ENCODE measurements at regions not wholly inside any gene's neighbourhood (a gene's known extent, or its start where the extent isn't known, plus 50 kb on each side); places are given as distances from the start of the nearest gene placed in this dataset.

- TF ChIP-seq CREBL2 (CRISPR knock-in tag; IDR thresholded peaks at IDR 0.05; ENCODE audit: borderline replicate concordance), result no peak
- TF ChIP-seq KAT2B (IDR thresholded peaks at IDR 0.05; ENCODE audit: borderline replicate concordance, low read depth, low read length), result no peak
- TF ChIP-seq ZNF138 (CRISPR knock-in tag; IDR thresholded peaks at IDR 0.05; ENCODE audit: low read depth), result no peak
- no peak for TF ChIP-seq NR0B2 (CRISPR knock-in tag; IDR thresholded peaks at IDR 0.05)
- TF ChIP-seq ADNP (CRISPR knock-in tag; IDR thresholded peaks at IDR 0.05), result no peak
- no peak for TF ChIP-seq SNAPC4 (CRISPR knock-in tag; IDR thresholded peaks at IDR 0.05)
- TF ChIP-seq ZNF597 (CRISPR knock-in tag; IDR thresholded peaks at IDR 0.05), result no peak
- no peak for TF ChIP-seq ZNF136 (CRISPR knock-in tag; IDR thresholded peaks at IDR 0.05; ENCODE audit: low read depth)
- TF ChIP-seq PAXIP1 (CRISPR knock-in tag; conservative IDR thresholded peaks at IDR 0.05), result peak; percentile 82
- no peak for TF ChIP-seq ZNF337 (CRISPR knock-in tag; IDR thresholded peaks at IDR 0.05; ENCODE audit: borderline replicate concordance, low read depth)
- TF ChIP-seq NFKBIZ (CRISPR knock-in tag; IDR thresholded peaks at IDR 0.05), result no peak
- no peak for TF ChIP-seq POLR2AphosphoS5 (IDR thresholded peaks at IDR 0.05; ENCODE audit: low read depth, low read length)
- peak; percentile 84 for TF ChIP-seq ZFY (CRISPR knock-in tag; IDR thresholded peaks at IDR 0.05)
- peak; percentile 63 for TF ChIP-seq PHF21A (CRISPR knock-in tag; IDR thresholded peaks at IDR 0.05)
- TF ChIP-seq ONECUT2 (CRISPR knock-in tag; IDR thresholded peaks at IDR 0.05), result no peak
- TF ChIP-seq ZNF101 (CRISPR knock-in tag; IDR thresholded peaks at IDR 0.05; ENCODE audit: borderline replicate concordance, low read depth), result no peak
- peak; percentile 81 for TF ChIP-seq ATF3 (CRISPR knock-in tag; IDR thresholded peaks at IDR 0.05)
- TF ChIP-seq ARHGAP35 (CRISPR knock-in tag; IDR thresholded peaks at IDR 0.05; ENCODE audit: borderline replicate concordance), result no peak
Observed at GRCh38 chr12:123062681-123063486, 82.4 kb downstream of the ARL6IP4 start (continued).

All from HepG2 (cell line).